ENCODE measurements at regions not wholly inside any gene's neighbourhood (a gene's known extent, or its start where the extent isn't known, plus 50 kb on each side); places are given as distances from the start of the nearest gene placed in this dataset.

DNA sequence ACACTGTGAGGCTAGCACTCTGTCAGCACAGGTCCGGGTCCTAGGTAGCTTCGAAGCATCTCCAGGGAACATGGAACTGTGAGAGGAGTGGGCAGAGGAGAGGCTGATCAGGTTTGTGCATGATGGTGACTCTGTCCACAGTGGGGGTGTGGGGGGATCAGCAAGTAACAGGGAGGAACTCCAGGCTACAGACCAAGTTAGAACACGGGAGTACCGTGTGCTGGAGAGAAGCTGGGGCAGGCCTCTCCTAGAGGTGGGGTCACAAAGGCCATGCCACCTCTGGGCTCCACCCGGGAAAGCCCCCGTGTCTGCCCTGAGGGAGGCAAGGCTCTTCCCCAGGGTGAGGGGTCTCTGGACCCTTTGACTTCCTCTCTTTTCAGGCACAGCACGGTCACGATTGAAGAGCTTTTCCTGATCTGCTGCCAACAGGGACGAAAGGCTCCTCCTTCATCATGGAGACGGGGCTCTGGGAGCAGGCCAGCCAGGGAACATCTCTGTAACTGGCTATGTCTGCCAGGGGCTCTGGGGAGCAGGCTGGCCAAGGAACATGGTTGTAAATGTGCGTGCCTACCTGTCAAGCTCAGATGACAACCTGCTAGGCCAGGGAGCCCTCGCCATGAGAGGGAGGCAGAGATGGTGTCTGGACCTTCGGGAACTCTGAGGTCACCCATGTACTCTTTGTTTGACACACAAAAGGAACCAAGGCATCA lies 1476.1 kb downstream of the BRD1 start:
- FAIRE-seq = no peak

DNA sequence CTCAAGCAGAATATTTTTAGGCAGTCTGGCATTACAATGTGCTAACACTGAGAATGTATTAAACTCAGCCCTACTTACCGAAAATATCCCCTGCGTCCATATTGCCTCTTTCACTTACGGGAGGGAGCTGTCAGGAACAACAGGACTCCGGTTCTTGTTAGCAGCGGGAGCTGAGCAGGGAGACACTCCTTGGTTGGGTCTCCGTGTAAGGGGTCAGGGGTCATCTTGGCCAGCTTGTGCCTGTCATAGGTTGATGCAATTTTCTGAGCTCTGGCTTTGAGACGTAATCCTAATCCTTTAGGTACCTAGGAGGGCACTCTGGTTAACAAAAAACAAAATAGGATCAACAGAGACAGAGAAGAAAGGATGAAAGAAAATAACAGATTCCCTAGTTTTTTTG lies 1477.2 kb downstream of the BRD1 start:
- FAIRE-seq = no peak

DNA sequence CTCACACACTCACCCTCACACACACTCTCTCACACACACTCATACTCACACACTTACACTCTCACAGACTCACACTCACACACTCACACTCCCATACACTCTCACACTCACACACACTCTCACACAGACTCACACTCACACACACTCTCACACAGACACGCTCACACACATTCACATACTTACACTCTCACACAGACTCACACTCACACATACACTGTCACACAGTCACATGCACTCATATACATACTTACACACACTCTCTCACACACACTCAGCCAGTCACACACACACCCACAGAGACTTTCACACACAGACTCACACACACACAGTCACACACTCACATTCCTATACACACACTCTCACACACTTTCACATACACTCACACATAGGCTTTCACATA lies 1478.8 kb downstream of the BRD1 start:
- no peak for FAIRE-seq

DNA sequence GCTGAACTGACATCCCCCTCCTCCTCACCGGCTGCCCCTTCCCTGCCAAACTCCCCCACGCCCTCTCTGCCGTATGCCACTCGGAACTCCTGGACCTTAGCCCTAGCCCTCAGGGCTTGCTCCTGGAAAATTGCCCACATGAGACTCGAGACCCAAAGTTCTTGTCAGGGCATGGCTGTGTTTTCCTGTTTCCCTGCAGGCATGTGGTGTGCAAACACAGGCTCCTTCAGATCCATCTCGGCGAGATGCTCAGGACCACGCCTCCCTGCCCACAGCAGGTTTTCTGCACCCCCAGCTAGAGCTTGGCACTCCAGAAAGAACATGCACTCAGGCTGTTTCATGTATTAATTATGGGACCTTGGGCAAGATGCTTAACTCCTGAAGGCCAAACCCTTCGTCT lies 1480.4 kb downstream of the BRD1 start:
- FAIRE-seq = no peak

DNA sequence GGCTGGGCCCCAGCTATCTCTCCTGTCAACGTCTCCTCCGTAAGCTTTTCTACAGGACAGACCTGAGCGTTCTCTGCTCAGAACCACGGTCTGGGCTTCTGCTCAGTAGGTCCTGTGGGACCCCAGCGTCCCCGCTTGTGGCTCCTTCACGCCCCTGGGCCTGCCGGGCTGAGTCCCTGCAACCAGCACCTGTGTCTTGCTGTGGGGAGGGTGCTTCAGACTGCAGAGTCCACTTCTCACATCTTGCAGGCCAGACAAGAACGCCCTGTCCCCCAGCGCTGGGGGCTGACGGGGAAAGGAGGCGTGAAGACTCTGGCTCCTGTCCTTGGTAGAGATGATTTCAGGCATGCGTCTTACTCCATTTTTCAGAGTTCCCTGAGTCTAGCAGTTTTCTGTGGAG lies 1480.8 kb downstream of the BRD1 start:
- FAIRE-seq = no peak

DNA sequence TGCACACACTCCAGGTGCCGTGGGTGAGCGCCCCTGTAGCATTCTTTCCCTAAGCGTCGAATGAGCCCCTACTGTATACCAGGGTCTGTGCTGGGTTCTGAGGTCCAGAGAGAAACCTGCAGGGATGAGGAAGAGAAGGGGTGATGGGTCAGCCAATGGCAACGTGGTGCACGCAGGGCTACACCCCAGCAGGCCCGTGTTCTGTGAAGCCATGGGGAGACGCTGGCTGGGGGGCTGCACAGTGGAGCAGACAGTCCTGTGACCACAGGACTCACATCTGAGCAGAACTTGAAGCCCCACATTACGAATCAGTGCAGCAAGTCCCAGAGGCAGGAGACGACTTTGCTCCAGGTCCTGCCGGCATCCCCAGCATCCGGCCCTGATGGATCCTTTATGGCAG lies 1481.4 kb downstream of the BRD1 start:
- FAIRE-seq = no peak

DNA sequence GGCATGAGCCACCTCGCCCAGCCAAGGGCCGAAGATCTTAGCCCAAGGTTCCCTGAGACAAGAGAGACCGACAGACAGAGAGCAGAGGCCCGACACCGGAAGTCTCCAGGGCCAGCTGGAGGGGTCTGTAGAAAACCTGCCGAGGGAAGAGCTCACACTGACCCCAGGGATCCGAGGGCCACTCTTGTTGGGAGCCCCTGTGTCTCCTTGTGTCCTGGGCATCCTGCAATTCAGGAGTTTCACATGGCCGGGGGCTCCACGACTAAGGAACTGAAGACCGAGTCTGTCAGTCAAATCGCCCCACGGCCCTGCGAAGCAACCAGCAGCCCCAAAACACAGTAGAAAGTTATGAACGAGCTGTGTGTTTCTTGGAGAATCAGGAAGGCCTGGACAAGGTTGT lies 1482.0 kb downstream of the BRD1 start:
- FAIRE-seq = no peak

DNA sequence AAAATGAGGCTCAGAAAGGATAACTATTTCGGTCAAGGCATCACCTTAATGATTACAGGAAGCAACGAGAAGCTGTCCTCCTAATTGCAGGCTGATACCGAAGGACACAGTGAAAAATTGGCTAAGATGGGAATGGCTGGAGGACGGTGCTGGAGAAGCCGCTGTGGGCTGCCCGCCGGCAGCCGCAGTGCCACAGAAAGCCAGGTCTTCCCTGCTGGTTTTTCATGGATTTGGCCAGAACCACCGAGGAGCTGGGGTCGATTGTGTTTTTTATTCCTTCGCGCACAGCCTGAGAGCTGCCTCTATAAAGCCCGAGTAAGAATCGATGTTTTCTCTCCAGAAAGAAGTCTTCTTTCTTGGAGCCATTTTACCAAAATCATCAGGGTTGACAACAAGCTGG lies 1484.2 kb downstream of the BRD1 start:
- no peak for FAIRE-seq

DNA sequence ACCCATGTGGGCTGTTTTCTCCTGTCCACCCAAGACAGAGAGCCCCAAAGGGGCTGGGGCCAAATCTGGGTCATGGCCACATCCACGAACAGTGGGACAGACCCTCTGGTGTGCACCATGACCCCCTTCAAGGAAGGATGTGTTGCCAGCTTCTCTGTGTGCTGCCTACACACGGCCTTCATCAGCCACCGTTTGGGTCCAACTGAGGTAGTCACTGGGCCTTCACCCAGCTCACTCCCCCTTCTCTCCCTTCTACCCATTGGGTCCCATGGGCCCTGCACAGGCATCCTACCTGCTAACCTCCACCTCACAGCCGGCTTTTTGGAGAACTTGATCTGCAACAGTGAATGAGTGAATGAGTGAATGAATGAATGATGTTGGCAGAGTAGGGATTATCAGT lies 1484.9 kb downstream of the BRD1 start:
- FAIRE-seq = no peak

DNA sequence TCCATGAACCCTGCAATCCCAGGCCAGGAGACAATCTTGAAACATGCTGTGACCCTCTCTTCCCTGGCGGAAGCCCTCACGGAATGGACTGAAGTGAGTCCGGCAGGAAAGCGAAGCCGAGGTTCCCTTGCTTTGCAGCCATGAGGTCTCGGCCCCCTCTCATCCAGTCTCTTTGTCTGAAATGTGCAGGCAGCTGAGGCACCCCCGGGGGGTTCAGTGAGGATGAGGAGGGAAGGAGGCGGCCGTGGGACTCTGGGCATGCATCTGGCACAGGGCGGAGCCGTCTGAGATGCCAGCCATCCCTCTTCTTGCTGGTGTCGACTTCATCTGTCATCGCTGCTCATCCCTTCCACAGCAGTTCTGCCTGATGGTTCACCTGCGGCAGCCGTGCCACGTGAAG lies 1485.7 kb downstream of the BRD1 start:
- FAIRE-seq = no peak

DNA sequence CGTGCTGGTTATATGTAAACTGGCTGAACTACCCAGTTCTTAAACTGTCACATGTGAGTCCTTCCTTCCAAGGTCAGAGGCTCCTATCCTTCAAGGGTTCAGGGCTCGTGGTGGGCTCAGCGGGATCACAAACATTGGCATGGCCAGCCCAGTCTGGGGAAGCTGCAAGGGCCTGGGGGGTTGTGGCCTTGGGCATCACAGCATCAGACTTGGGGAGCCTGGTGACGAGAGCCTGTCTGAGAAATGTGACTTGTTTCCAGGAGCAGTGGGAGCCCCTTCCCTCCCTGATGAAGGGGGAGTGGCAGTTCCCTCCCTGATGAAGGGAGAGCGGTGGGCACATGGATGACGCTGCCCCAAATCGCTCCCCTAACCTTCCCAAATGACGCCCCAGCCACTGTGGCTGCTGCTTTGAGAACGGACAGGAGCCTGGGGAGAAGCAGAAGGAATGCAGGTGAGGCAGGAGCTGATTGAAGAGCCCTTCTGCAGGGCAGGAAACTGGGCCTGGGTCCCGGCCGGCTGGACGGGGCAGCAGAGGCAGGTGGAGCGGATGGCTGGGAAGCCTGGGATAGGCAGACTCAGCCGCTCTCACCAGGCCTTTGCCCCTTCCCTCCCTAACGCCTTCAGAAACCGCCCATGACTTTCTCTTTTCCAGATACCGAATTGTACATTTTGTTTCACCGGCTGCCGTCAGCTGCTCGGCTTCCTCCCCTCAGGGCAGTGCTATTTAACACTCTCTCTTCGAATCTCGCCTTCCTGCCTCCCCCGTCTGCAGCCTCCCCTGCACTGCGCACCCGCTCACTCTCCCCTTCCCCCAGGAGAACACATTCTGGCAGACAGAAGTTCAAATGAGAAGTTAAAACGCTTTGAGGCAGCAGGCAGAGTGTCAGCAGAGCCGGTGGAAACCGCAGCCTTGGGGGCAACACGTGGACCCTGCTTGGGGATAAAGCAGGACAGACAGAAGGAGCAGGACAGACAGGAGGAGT lies 1486.7 kb downstream of the BRD1 start:
- FAIRE-seq = no peak

DNA sequence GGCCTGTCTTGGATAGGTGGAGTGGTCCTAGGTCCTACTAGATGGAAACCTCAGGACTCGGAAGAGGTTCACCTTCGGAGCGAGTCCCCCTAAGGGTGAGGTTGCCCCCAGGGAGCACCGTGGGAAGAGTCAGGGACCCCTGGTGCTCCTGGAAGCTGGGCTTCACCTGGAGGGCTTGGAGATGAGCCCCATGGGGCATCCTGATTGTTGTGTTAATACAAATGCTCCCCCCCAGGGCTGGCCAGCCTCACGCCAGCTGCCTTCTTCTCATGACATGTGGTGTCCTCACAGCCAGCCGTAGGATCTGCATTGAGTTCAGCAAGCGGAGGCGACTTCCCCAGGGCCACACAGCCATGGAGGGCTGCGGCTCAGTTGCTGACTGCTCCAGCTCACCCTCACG lies 1487.5 kb downstream of the BRD1 start:
- FAIRE-seq = no peak

DNA sequence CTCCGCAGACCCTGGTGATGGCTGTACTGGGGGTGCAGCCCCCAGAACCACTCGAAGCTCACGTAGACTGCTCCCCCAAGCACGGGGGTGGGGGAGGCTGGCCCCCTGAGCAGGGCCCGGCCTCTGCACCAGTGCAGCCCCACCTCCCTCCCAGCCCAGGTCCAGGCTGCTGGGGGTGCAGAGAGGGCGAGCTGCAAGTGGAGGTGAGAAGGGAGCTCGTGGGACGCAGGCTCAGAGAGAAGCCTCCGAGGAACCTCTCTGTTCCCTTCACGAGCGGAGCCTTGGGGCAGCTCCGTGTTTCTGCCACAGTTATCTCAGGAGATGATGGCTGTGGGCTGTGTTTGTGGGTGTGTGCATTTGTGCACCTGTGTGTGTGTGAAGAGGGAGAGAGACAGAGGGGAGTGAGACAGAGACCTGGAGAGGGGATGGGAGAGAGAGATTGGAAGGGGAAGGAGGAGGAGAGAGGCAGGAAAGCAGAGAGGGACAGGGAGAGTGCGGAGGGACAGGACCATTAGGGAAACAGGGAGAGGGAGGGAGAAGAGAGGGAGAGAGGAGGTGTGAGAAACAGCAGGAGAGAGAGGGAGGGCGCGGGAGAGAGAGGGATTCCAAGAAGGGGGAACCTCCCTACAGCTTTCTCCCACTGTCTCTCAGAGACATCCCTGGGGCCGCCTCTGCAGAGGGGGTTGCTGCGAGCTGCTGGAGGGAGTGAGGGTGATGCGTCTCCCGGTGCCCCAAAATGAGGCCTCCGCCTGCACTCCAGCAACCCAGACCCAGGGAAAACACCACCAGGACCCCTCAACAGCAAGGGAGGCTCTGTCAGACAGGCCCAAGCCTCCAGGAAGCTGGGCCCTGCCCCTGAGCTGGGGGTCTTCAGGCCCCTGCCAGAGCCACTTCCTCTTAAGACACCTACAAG lies 1488.6 kb downstream of the BRD1 start:
- no peak for FAIRE-seq

DNA sequence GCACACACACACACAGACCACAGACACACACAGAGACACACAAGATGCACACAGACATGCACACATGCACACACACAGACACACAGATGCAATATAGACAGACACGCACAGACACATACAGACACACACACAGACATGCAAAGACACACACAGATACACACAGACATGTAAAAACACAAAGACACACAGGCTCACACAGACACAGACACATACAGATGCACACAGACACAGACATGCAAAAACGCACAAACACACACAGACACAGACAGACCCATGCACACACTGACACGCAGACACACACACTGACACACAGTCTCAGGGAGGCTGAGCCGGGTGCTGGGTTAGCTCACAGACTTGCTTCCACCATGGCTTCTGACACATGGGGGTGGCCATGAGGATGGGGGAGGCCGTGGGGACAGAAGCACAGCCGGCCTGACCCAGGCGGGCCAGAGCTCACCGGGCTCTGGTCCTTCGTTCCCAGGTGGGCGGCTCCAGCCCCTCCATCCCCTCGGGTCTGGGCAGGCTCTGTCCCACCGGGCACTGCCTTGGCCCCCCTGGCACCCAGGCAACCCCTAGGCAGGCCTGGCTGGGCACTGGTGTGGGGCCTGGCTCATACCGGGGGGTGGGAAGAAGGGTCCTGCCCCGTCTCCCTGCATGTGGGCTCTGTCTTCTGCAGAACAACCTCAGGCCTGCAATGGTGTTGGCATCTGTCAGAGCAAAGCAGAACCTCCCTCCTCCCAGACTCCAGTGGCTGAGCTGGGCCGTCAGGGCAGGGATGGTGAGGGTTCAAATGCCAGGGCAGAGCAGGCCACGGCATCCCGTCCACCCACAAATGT lies 1489.5 kb downstream of the BRD1 start:
- FAIRE-seq = no peak

DNA sequence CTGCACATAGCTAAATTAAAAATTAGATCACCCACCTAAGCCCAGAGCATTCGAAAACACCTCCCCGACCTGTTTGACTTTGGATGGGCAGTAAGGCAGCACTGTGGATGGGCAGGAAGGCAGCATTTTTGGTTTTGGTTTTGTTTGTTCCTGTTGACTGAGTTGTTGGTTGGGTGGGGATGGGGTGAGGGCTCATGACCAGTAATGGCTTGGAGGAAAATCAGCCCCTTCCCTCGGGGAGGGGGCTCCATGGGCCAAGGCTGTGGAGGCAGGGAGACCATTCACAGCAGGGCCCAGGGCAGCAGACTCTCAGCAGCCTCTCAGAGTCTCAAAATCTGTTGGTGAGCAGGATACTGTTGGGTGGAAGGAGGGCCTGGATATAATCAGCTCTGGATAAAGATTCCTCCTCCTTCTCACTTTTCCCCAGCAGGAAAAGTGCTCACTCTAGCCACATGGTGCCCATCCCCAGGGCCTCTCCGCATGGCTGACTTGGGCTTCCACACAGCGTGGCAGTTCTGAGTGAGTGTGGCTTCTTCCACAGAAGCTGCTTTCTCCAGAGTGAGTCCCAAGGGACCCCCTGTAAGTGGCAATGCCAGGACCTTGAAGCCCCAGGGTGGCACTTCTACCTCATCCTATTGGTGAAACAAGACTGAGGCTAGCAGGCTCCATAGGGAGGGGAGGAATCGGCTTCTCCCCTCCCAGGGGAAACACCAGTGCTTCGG lies 1491.2 kb downstream of the BRD1 start:
- no peak for FAIRE-seq

DNA sequence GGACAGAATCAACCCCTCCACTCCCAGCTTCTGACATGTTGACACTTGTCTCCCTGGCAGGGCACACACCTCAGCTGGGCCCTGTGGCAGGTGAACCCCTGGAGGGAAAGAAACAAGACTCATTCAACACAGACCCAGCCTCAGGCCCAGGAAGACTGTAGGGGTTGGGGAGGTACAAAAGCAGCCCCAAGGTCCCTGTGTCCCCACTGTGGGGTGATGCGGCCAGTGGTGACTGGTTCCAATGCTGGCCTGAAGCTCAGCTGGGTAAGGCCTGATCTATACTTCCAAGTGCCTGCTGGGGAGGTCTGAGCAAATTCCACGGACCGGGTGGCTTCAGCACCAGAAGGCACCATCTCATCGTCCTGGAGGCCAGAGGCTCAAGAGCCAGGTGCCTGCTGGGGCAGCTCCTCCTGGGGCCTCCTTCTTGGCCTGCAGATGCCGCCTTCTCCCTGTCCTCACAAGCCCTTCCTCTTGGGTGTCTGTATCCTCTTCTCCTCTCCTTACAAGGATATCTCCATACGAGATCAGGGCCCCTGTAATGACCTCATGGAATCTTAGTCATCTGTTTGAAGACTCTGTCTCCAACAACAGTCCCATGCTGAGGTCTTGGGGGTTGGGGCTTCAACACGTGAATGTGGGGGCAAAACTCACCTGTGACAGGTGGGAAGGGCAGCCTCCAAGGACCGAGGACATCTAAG lies 1492.1 kb downstream of the BRD1 start:
- FAIRE-seq = no peak

DNA sequence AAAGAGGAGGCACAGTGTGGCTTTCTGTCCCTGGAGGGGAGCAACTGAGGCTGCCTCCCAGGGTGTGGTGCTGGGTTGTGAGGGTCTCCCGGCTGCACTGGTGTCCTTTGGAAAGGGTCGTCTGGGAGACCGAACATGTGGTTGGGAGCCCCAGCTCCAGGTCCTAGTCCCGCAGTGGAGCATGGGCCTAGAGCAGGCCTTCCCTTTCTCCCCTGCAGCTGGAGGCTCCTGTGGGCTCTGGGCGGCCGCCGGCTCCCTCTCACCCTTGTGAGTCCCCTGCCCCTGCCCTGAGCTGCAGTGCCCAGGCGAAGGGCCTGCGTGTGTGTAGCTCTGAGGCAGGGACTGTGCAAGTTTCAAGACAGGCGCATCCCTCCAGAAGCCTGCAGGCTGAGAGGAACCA lies 1492.7 kb downstream of the BRD1 start:
- no peak for FAIRE-seq

DNA sequence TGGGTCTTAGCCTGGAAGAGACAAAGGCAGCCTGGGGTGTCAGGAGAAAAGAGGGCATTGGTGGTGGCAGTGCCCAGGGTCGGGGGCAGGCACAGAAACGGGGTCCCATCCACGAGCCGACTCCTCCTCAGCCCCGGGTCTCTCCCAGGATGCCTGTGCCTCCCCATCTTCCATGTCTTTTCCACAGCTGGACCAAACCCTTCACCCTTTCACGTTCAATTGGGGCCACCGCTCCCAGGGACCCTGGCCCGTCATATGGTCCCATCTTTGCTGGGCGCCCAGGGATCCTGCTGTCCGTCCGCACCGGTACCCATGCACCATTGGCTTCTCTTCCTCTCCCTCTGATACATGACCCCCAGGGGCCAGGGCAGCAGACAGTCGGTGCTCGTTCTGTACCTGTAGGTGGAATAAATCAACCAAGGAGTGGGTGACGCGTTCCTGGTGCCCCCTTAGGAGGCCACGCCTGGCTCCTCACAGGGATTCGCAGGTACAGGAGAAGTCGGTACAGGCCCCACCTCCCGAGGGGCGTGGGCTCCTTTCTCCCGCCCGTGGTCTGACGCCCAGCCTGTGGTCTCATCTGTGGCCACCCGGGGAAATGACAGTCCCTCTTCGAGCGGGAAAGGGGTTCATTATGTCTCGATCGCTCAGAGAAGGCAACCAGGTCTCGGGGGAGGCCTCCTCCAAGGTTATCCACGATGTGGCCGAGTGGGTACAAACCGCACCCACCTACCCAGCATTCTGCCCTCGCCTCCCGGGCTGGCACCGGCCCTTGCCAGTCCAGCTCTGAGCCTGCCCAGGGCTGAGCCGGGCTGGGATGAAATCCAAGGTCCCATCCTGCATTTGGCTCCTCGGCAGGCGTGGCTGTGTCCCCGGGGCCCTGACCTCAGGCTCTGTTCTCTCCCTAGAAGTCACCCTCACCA lies 1493.6 kb downstream of the BRD1 start:
- no peak for FAIRE-seq

DNA sequence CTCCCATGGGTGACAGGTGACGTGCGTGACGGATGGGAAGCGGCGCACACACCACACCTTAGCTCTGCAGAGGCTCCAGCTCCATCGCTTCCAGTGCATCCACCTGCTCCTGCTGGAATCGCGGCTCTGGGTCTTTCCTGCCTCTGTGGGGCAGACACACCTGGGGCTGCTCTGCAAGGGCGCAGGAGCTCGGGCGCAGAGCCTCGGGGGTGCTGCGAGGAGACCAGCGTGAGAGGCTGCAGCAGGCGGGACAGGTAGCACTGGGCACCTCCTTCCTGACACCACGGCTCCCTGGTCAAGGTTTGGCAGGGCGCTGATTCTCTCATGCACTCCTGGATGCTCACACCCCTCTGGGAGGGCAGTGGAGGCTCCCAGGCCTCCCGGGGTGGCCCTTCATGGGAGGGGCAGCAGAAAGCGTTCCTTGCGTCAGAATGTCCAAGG lies 1494.3 kb downstream of the BRD1 start:
- FAIRE-seq = no peak
